ENCODE measurements at regions not wholly inside any gene's neighbourhood (a gene's known extent, or its start where the extent isn't known, plus 50 kb on each side); places are given as distances from the start of the nearest gene placed in this dataset.

DNA sequence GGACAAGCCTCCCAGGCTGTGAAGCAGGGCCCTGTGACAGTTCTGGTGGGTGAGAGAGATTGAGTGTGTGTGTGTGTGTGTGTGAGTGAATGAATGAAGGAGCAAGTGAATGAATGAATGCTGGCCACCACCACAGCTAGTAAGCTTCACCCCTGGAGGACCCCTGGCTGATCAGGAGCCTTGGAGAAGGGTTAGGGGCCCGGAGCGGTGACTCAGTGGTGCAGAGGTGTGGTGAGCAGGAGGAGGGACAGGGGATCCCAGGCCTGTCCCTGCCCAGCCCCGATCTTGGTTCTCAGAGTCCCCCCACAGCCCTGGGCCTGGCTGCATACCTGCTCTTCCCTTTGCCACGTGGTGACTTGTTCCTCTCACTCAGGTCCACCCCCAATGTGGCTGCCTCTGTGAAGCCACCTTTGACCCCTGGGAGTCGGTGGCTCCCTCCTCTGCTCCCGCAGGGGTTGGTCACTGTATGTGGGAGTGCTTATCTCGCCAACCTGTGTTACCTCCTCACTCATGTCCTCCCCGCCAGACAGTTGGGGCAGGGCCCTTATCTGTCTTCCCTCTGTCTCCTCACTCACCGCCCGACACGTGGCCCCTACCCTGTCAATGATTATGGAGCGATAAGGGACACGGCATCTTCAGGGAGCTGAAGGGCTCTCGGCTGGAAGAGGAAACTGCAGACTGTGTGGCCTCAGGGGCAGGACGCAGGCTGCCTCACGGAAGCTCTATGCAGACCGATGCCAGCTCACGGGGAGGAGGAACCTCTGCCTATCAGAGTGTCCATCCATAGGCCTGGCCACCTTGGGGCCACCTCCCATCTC, 99.9 kb upstream of the PITX1 start:
- TF ChIP-seq, protein P1, sequence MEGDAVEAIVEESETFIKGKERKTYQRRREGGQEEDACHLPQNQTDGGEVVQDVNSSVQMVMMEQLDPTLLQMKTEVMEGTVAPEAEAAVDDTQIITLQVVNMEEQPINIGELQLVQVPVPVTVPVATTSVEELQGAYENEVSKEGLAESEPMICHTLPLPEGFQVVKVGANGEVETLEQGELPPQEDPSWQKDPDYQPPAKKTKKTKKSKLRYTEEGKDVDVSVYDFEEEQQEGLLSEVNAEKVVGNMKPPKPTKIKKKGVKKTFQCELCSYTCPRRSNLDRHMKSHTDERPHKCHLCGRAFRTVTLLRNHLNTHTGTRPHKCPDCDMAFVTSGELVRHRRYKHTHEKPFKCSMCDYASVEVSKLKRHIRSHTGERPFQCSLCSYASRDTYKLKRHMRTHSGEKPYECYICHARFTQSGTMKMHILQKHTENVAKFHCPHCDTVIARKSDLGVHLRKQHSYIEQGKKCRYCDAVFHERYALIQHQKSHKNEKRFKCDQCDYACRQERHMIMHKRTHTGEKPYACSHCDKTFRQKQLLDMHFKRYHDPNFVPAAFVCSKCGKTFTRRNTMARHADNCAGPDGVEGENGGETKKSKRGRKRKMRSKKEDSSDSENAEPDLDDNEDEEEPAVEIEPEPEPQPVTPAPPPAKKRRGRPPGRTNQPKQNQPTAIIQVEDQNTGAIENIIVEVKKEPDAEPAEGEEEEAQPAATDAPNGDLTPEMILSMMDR (IDR thresholded peaks at IDR 0.05), result no peak
- TF ChIP-seq POLR2A (IDR thresholded peaks at IDR 0.05), result no peak
